HepG2 (cell line): ENCODE measurements at regions not wholly inside any gene's neighbourhood (a gene's known extent, or its start where the extent isn't known, plus 50 kb on each side); places are given as distances from the start of the nearest gene placed in this dataset.
"Not testable (repeated sequence)": the region's sequence is repeated elsewhere in the genome, so short reads cannot be mapped to it uniquely, and the experiment has no call there.

Experiments used
- ATAC-seq: fragments of 200-7000 bp; cut with Tn5 transposase; 3 replicates; pipeline ENCODE4 v1.9.1; 2020; ENCODE audit warnings: mild to moderate bottlenecking, moderate library complexity
- BruUV-seq: library from RNA; stranded (reverse); fragments of 400-500 nt; replicated peaks from 2 replicates; lab custom pipeline; 2021; lab: Mats Ljungman, UMichigan
- CTCF ChIA-PET: fragments of 300-600 bp; formaldehyde crosslinking; extraction: SDS; loops from one replicate; lab custom pipeline; 2021; ENCODE audit warnings: low total read pairs, inconsistent platforms, low intra/inter-chr PET ratio; lab: Yijun Ruan, JAX
- POLR2A ChIA-PET: fragments of 350-600 bp; sonication (Branson Sonifier 250); formaldehyde crosslinking; loops from one replicate; lab custom pipeline; 2020; ENCODE audit warnings: antibody characterized with exemption, inconsistent platforms; lab: Yijun Ruan, JAX
- DNase-seq: peaks from one replicate; pipeline ENCODE4 v3.0.0-alpha.2; 2015; ENCODE audit warnings: low spot score
- FAIRE-seq: peaks from 3 replicates; lab custom pipeline; 2011; peaks lifted over from hg19 to GRCh38; lab: Jason Lieb, UNC
- H2AFZ ChIP-seq: one replicate; pipeline ENCODE4 v1.6.1; 2011; ENCODE audit warnings: low read length, inconsistent platforms
- H3K27ac ChIP-seq: fragments of 300-600 bp; 3 replicates; pipeline ENCODE4 v1.8.0; 2011; ENCODE audit warnings: mixed run types, mild to moderate bottlenecking, mixed read lengths, low read length, inconsistent platforms; ENCODE audit not compliant: insufficient read depth; ENCODE audit errors: extremely low read length
- H3K27me3 ChIP-seq, 2 experiments: fragments of 200-600 bp in 1 of 2; 2 replicates in 1 of 2; 3 replicates in 1 of 2; pipeline versions ENCODE4 v1.6.0 to v1.8.0; 2011; ENCODE audit warnings: low read length in 2 of 2, mild to moderate bottlenecking in 2 of 2, moderate library complexity in 2 of 2, inconsistent platforms in 1 of 2; ENCODE audit not compliant: insufficient read depth in 2 of 2, control insufficient read depth in 1 of 2
- H3K36me3 ChIP-seq, 2 experiments: fragments of 200-600 bp in 1 of 2; replicated peaks in 1 of 2; 2 replicates in 1 of 2; 3 replicates in 1 of 2; pipeline versions ENCODE4 v1.5.1 to v1.8.0; 2011; ENCODE audit warnings: low read length in 2 of 2, inconsistent platforms in 1 of 2; ENCODE audit not compliant: insufficient read depth in 2 of 2, control insufficient read depth in 1 of 2
- H3K4me1 ChIP-seq: 2 replicates; pipeline ENCODE4 v1.5.1; 2012; ENCODE audit warnings: low read length, inconsistent platforms; ENCODE audit not compliant: insufficient read depth
- H3K4me2 ChIP-seq: 2 replicates; pipeline ENCODE4 v1.6.0; 2011; ENCODE audit warnings: low read depth, low read length, inconsistent platforms
- H3K4me3 ChIP-seq, 3 experiments: fragments of 200-600 bp in 1 of 3; sonication (generic), shearing (Covaris generic) in 1 of 3; replicated peaks in 1 of 3; 2 replicates each; pipeline ENCODE4 v1.5.1; 2011 to 2016; ENCODE audit warnings: low read length in 3 of 3, inconsistent platforms in 2 of 3, low read depth in 2 of 3, mild to moderate bottlenecking in 2 of 3, control low read depth in 1 of 3, mixed read lengths in 1 of 3; ENCODE audit not compliant: insufficient read depth in 1 of 3
- H3K79me2 ChIP-seq: one replicate; pipeline ENCODE4 v1.6.1; 2011; ENCODE audit warnings: low read length, inconsistent platforms; ENCODE audit not compliant: insufficient read depth
- H3K9ac ChIP-seq: 2 replicates; pipeline ENCODE4 v1.6.0; 2011; ENCODE audit warnings: mild to moderate bottlenecking, low read depth, low read length, inconsistent platforms; ENCODE audit not compliant: insufficient read depth
- H3K9me3 ChIP-seq: 2 replicates; pipeline ENCODE4 v1.5.1; 2012; ENCODE audit warnings: mild to moderate bottlenecking, low read length
- H4K20me1 ChIP-seq: 2 replicates; pipeline ENCODE4 v1.6.0; 2011; ENCODE audit warnings: inconsistent platforms, mild to moderate bottlenecking, low read length, moderate library complexity; ENCODE audit not compliant: insufficient read depth
- FOXC1 ChIP-seq: sonication (generic); formaldehyde crosslinking; IDR thresholded peaks from 2 replicates; pipeline ENCODE4 v1.8.0; 2022; ENCODE audit warnings: mild to moderate bottlenecking, missing genetic modification reagents, borderline replicate concordance
- RARG ChIP-seq: sonication (generic); formaldehyde crosslinking; IDR thresholded peaks from 2 replicates; pipeline ENCODE4 v1.4.0; 2020; ENCODE audit warnings: low read depth, mild to moderate bottlenecking, missing genetic modification reagents
- SMARCE1 ChIP-seq: fragments of 450-650 bp; IDR thresholded peaks from 2 replicates; pipeline ENCODE4 v1.6.1; 2017; ENCODE audit warnings: borderline replicate concordance
- SNAI1 ChIP-seq: sonication (generic); formaldehyde crosslinking; IDR thresholded peaks from 2 replicates; pipeline ENCODE4 v1.5.0; 2020; ENCODE audit warnings: mild to moderate bottlenecking, missing genetic modification reagents, borderline replicate concordance
- SYNCRIP ChIP-seq: fragments of 200-400 bp; formaldehyde crosslinking; IDR thresholded peaks from 2 replicates; pipeline ENCODE4 v1.6.1; 2018; ENCODE audit warnings: mild to moderate bottlenecking, low read depth, low read length; ENCODE audit not compliant: insufficient read depth
- ZNF280B ChIP-seq: sonication (generic); formaldehyde crosslinking; IDR thresholded peaks from 2 replicates; pipeline ENCODE4 v1.5.0; 2020; ENCODE audit warnings: missing genetic modification reagents, mild to moderate bottlenecking, borderline replicate concordance
- ZNF674 ChIP-seq: sonication (generic); formaldehyde crosslinking; IDR thresholded peaks from 2 replicates; pipeline ENCODE4 v1.5.0; 2020; ENCODE audit warnings: low read depth, mild to moderate bottlenecking, missing genetic modification reagents
- ZNF776 ChIP-seq: sonication (generic); formaldehyde crosslinking; IDR thresholded peaks from 2 replicates; pipeline ENCODE4 v1.4.0; 2020; ENCODE audit warnings: mild to moderate bottlenecking, missing genetic modification reagents
- ZNF841 ChIP-seq: sonication (generic); formaldehyde crosslinking; IDR thresholded peaks from 2 replicates; pipeline ENCODE4 v1.8.1; 2023; ENCODE audit warnings: missing genetic modification reagents, borderline replicate concordance
- WGBS: methylation state at CpG from one replicate; pipeline ENCODE4 v1.1.6; 2017; ENCODE audit warnings: low lambda C conversion rate; 5-methylcytosine and 5-hydroxymethylcytosine counted together
- in situ Hi-C: cut with HindIII; loops from 2 replicates; pipeline ENCODE4 v1.10.0; 2017; ENCODE audit warnings: low pct_unique_long_range_greater_than_20kb; ENCODE audit not compliant: extremely low pct_ligation_motif_present
- intact Hi-C: fragments of 100-400 bp; cut with micrococcal nuclease; formaldehyde crosslinking; loops from one replicate; pipeline ENCODE4 v1.10.0; 2022; ENCODE audit not compliant: unreplicated experiment

- no peak overlapping the region for H3K27ac ChIP-seq
- no peak for TF ChIP-seq ZNF280B (CRISPR knock-in tag)
- no peak for TF ChIP-seq ZNF841 (CRISPR knock-in tag)
- no peak for TF ChIP-seq ZNF776 (CRISPR knock-in tag)
- TF ChIP-seq SMARCE1: no peak
- no peak for TF ChIP-seq RARG (CRISPR knock-in tag)
- TF ChIP-seq SNAI1 (CRISPR knock-in tag): no peak
- TF ChIP-seq FOXC1 (CRISPR knock-in tag): no peak
- H3K9me3 ChIP-seq: no peaks in the 10 kb centered on the region
- no peak overlapping the region for H3K4me2 ChIP-seq
- H2AFZ ChIP-seq: no peak overlapping the region
- WGBS: no CpG with 5 or more reads among the region's 5 CpGs
- CTCF ChIA-PET: no interaction called here
- intact Hi-C loops (no loop called here), in situ Hi-C loops (no loop called here)
- H3K79me2 ChIP-seq: no peaks in the 10 kb centered on the region
- POLR2A ChIA-PET: no interaction called here
- no peak overlapping the region for H3K4me3 ChIP-seq
- no peak for ATAC-seq
- no peaks in the 10 kb centered on the region for H3K36me3 ChIP-seq
- no peaks in the 10 kb centered on the region for H3K4me1 ChIP-seq
- H3K27me3 ChIP-seq: no peaks in the 10 kb centered on the region
- H3K9ac ChIP-seq: no peak overlapping the region
- no peak for FAIRE-seq
- no TSS peak for BruUV-seq
- H4K20me1 ChIP-seq: no peaks in the 10 kb centered on the region
- DNase-seq: no peak
These were observed 59.0 kb upstream of the MID1 start for GRCh38 chrX:10679387-10679786.

- no peaks in the 10 kb centered on the region for H4K20me1 ChIP-seq
These were observed 60.8 kb upstream of the MID1 start for GRCh38 chrX:10681167-10681566.

DNA sequence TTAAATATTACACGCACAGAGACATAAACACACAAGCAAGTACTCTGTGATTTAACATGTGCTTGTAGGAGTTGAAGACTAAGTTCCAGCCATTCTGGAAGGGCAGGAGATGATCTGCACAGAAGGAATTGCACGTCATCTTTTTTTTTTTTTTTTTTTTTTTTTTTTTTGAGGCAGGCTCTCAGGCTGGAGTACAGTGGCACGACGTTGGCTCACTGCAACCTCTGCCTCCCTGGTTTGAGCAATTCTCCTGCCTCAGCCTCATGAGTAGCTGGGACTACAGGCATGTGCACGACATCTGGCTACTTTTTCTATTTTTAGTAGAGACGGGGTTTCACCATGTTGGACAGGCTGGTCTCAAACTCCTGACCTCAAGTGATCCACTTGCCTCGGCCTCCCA lies 63.2 kb upstream of the MID1 start:
- H3K4me1 ChIP-seq: not testable (repeated sequence)

More at GRCh38 chrX:10681167-10681566, 60.8 kb upstream of the MID1 start:
- POLR2A ChIA-PET: no interaction called here
- Histone ChIP-seq H2AFZ (no peak overlapping the region), H3K9ac (no peak overlapping the region), H3K9me3 (no peaks in the 10 kb centered on the region), H3K4me1 (no peaks in the 10 kb centered on the region), H3K27me3 (no peaks in the 10 kb centered on the region), H3K4me2 (no peak overlapping the region), H3K4me3 (no peak overlapping the region), H3K36me3 (no peaks in the 10 kb centered on the region), H3K27ac (no peak overlapping the region), H3K79me2 (no peaks in the 10 kb centered on the region)
- in situ Hi-C loops: no loop called here
- no peak for DNase-seq
- no CpG with 5 or more reads among the region's 4 CpGs for WGBS
- BruUV-seq: no TSS peak
- CTCF ChIA-PET: no interaction called here
- TF ChIP-seq SYNCRIP (no peak), ZNF674 (no peak)
- ATAC-seq: no peak
- intact Hi-C loops: no loop called here
- FAIRE-seq: no peak

More for the DNA sequence above, 63.2 kb upstream of the MID1 start:
- H3K4me3 ChIP-seq, CTCF ChIA-PET, intact Hi-C loops, FAIRE-seq, H3K27me3 ChIP-seq, in situ Hi-C loops, POLR2A ChIA-PET, H3K36me3 ChIP-seq, H3K27ac ChIP-seq, ATAC-seq, H3K79me2 ChIP-seq, H3K9me3 ChIP-seq, BruUV-seq, H4K20me1 ChIP-seq, H2AFZ ChIP-seq, H3K4me2 ChIP-seq, DNase-seq, H3K9ac ChIP-seq: not testable (repeated sequence)
- WGBS: no CpG with 5 or more reads among the region's 7 CpGs
